HFFc6 (cell line): ENCODE measurements at regions not wholly inside any gene's neighbourhood (a gene's known extent, or its start where the extent isn't known, plus 50 kb on each side); places are given as distances from the start of the nearest gene placed in this dataset.
A peak's percentile ranks its signal among the peaks of the same experiment; 100 is the strongest.

Source experiments
- DNase-seq: peaks from one replicate; pipeline ENCODE4 v3.0.0-alpha.2; 2018
- H3K27ac Mint-ChIP-seq: 2 replicates; pipeline ENCODE4 v1.8.0; 2020; ENCODE audit warnings: mild to moderate bottlenecking, mixed read lengths
- H3K27me3 Mint-ChIP-seq: 2 replicates; pipeline ENCODE4 v1.8.0; 2021; ENCODE audit warnings: mild to moderate bottlenecking, moderate library complexity, mixed read lengths; ENCODE audit not compliant: insufficient read depth
- H3K36me3 Mint-ChIP-seq: 2 replicates; pipeline ENCODE4 v1.8.0; 2021; ENCODE audit warnings: low read depth, mixed read lengths
- H3K4me1 Mint-ChIP-seq: 2 replicates; pipeline ENCODE4 v1.8.0; 2020; ENCODE audit warnings: low read depth, mixed read lengths
- H3K4me3 Mint-ChIP-seq: 2 replicates; pipeline ENCODE4 v1.8.0; 2020; ENCODE audit warnings: mild to moderate bottlenecking, moderate library complexity, mixed read lengths
- H3K9me3 Mint-ChIP-seq: 2 replicates; pipeline ENCODE4 v1.8.0; 2020; ENCODE audit warnings: mild to moderate bottlenecking, mixed read lengths
- CTCF ChIP-seq: fragments of 200-600 bp; sonication (generic); IDR thresholded peaks from 2 replicates; pipeline ENCODE4 v1.5.0; 2021; ENCODE audit warnings: antibody characterized with exemption, mild to moderate bottlenecking

GRCh38 chr5:145554399-145554798 lies 280.7 kb downstream of the PRELID2 start:
- no peak for TF ChIP-seq CTCF
- Mint-ChIP-seq H3K27ac (peak overlapping the region; percentile 61), H3K4me3 (no peak overlapping the region), H3K4me1 (peaks cover 52% of the 10 kb centered on the region), H3K36me3 (peaks cover 11% of the 10 kb centered on the region; the same call in 1 of the 2 replicates), H3K9me3 (no peaks in the 10 kb centered on the region), H3K27me3 (peaks cover 2% of the 10 kb centered on the region; the same call in 1 of the 2 replicates)
- peak; percentile 68 for DNase-seq

- peaks cover 51% of the 10 kb centered on the region for H3K4me1 Mint-ChIP-seq
- TF ChIP-seq CTCF = no peak
- no peak overlapping the region for H3K27ac Mint-ChIP-seq
- DNase-seq = no peak
- no peaks in the 10 kb centered on the region for H3K9me3 Mint-ChIP-seq
- H3K27me3 Mint-ChIP-seq = peaks cover 2% of the 10 kb centered on the region; the same call in 1 of the 2 replicates
- H3K36me3 Mint-ChIP-seq = peaks cover 11% of the 10 kb centered on the region; the same call in 1 of the 2 replicates
- H3K4me3 Mint-ChIP-seq = no peak overlapping the region
These were observed 282.0 kb downstream of the PRELID2 start for GRCh38 chr5:145553177-145553576.

- no peak overlapping the region for H3K27ac Mint-ChIP-seq
- 0 out of 2 replicates have a peak, but pooled peaks cover 4% of the 10 kb centered on the region for H3K36me3 Mint-ChIP-seq
- TF ChIP-seq CTCF = no peak
These were observed 283.4 kb downstream of the PRELID2 start for GRCh38 chr5:145551714-145552113.

GRCh38 chr5:145548097-145548496 lies 287.0 kb downstream of the PRELID2 start:
- H3K4me3 Mint-ChIP-seq = no peak overlapping the region
- no peaks in the 10 kb centered on the region for H3K36me3 Mint-ChIP-seq
- no peak for TF ChIP-seq CTCF
- H3K27me3 Mint-ChIP-seq = peaks cover 2% of the 10 kb centered on the region; the same call in 1 of the 2 replicates
- H3K9me3 Mint-ChIP-seq = no peaks in the 10 kb centered on the region
- no peak for DNase-seq
- peaks cover 10% of the 10 kb centered on the region for H3K4me1 Mint-ChIP-seq
- H3K27ac Mint-ChIP-seq = no peak overlapping the region

More at GRCh38 chr5:145551714-145552113, 283.4 kb downstream of the PRELID2 start:
- Mint-ChIP-seq H3K9me3 (no peaks in the 10 kb centered on the region), H3K4me1 (peaks cover 36% of the 10 kb centered on the region), H3K27me3 (peaks cover 2% of the 10 kb centered on the region; the same call in 1 of the 2 replicates), H3K4me3 (no peak overlapping the region)
- no peak for DNase-seq

GRCh38 chr5:145544401-145544800 lies 290.7 kb downstream of the PRELID2 start:
- no peak for TF ChIP-seq CTCF
- Mint-ChIP-seq H3K4me1 (peaks cover 13% of the 10 kb centered on the region), H3K27me3 (no peaks in the 10 kb centered on the region), H3K4me3 (no peak overlapping the region), H3K27ac (no peak overlapping the region), H3K9me3 (no peaks in the 10 kb centered on the region), H3K36me3 (no peaks in the 10 kb centered on the region)
- no peak for DNase-seq

GRCh38 chr5:145543968-145544367 lies 291.2 kb downstream of the PRELID2 start:
- DNase-seq = no peak
- TF ChIP-seq CTCF = no peak
- no peaks in the 10 kb centered on the region for H3K36me3 Mint-ChIP-seq
- no peaks in the 10 kb centered on the region for H3K27me3 Mint-ChIP-seq
- no peaks in the 10 kb centered on the region for H3K9me3 Mint-ChIP-seq
- no peak overlapping the region for H3K27ac Mint-ChIP-seq
- H3K4me3 Mint-ChIP-seq = no peak overlapping the region
- peaks cover 13% of the 10 kb centered on the region for H3K4me1 Mint-ChIP-seq
